HG03095 (cell line): ENCODE measurements at regions not wholly inside any gene's neighbourhood (a gene's known extent, or its start where the extent isn't known, plus 50 kb on each side); places are given as distances from the start of the nearest gene placed in this dataset.

Experiments
- ATAC-seq: cut with Tn5 transposase; IDR thresholded peaks from one replicate; pipeline ENCODE4 v1.9.1; 2021; ENCODE audit warnings: moderate library complexity; ENCODE audit not compliant: unreplicated experiment

DNA sequence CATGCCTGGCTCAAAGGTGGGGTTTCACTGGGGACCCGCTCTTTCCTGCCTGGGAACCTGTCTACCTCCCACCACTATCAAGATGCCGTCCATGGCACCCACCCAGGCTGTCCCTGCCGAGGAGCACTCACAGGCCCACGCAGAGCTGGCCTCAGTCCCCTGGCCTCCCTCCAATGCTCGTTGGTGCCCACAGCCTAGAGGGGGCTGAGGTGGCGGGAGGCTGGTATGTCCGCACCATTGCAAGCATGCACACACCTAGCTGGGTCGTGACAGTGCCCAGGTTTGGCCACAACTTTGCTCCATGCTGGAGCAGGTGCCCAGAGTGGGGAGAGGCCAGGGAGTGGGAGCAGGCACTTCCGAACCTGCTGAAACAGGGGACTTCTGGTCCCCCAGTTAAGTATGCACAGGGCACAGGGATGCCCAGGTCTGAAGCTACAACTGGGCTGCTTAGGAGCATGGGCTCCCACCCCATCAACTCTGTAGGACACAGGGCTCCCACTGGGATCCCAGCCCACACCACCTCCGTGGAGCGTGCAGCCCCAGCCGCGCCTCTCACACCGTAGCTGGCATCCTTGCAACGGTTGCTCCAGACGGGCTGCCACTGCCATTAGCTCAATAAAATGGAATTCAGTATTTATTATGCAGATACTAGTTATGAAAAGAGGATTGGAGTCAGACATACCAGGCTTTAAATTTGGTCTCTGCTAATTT is 1376.1 kb upstream of the TENM3 start:
- no peak for ATAC-seq

DNA sequence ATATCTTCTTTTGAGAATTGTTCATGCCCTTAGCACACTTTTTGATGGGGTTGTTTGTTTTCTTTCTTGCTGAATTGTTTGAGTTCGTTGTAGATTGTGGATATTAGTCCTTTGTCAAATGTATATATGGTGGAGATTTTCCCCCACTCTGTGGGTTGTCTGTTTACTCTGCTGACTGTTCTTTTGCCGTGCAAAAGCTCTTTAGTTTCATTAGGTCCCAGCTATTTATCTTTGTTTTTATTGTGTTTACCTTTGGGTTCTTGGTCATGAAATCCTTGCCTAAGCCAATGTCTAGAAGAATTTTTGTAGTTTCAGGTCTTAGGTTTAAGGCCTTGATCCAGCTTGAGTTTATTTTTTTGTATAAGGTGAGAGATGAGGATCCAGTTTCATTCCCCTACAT is 1372.6 kb upstream of the TENM3 start:
- no peak for ATAC-seq

DNA sequence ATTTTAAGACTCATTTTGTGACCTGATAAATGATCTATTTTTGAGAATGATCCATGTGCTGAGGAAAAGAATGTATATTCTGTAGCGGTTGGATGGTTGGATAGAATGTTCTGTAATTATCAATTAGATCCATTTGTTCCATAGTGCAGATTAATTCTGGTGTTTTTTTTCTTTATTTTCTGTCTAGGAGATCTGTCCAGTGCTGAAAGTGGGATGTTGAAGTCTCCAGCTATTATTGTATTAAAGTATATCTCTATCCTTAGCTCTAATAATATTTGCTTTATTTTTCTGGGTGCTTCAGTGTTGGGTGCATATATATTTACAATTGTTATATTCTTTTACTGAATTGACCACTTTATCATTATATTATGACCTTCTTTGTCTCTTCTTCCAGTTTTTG is 1344.9 kb upstream of the TENM3 start:
- ATAC-seq: no peak

DNA sequence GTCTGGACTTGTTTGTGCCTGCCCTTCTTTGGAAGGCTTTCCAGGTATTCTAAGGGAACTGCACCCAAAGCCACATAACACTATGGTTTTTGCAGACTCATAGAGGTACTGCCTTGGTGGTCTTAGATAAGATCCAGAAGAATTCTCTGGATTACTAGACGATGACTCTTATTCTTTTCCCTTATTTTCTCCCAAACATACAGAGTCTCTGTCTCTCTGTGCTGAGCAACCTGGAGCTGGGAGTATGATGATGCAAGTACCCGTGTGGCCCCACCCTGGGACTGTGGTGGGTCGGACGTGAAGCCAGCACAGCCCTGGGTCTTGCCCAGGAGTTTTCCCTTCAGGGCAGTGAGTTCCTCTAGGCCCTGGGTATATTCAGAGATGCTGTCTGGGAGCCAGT is 1342.4 kb upstream of the TENM3 start:
- ATAC-seq: no peak

DNA sequence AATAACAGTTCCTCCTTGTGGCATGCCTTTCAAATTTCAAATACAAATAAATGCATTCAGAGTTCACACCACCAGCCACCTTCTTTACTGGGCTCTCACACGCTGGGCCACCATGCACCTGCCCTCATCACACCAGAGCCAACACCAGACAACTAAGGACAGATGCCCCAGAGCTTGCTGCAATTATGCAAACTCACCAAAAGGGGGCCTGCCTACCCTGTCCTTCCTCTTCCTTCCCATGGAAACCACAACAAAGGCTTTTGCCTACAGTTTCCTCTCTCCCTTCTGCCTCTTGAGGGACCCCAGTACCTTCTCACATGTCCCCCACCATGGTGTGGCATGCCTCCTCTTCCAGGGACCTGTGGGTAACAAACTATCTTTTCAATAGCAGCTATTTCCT is 1333.9 kb upstream of the TENM3 start:
- no peak for ATAC-seq

DNA sequence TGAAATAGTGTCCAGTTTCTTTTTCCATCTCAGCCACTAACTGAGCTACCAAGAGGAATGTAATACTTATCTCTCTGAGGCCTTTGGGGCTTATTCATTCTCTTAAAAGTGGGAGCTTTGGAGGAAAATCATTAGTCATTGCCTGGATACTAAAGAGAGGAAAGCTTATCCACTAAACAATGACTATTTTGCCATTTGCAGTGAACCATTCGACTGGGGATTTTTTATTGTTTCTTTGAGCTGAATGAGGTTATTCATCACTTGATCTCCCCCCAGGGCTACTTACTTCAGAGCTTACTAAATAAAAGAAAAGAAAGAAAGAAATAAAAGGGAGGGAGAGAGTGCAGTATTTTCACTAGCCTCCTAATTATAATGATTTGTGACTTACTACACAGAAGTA is 1329.5 kb upstream of the TENM3 start:
- ATAC-seq: no peak

DNA sequence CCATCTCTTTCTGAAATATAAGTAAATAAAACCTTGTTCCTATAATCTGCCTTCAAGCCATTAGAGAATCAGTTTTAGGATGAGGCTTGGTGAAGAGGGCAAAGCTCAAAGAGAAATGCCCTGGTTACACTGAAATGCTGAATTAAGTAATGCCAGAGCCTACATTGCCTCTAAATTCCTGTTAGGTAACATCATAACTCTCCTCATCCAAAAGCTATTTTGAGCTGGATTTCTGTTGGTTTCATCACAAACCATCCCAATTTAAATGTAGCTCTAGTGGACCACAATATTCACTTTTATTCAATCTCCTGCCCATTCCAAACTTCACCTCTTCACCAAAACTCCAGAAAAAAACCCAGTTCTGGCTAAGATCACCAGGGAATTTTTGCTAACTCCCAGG is 1319.7 kb upstream of the TENM3 start:
- no peak for ATAC-seq

DNA sequence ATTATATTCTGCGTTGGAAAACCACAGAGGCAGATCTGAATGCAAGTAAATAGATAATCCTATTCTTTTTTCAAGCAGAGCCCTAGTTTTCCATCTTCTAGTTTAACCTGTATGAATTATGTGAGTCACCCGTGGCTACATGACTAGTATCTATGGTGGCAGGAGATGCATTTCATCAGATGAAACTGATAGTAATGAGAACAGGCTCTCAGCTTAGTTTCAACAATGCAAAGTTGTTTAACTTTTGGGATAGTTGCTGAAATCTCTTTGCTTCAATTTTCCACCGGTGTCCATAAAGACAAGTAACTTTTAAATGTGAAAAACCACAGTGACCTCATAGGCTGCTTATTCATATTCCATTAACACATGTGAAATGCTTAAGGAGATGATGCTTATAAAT is 1317.4 kb upstream of the TENM3 start:
- ATAC-seq: no peak

DNA sequence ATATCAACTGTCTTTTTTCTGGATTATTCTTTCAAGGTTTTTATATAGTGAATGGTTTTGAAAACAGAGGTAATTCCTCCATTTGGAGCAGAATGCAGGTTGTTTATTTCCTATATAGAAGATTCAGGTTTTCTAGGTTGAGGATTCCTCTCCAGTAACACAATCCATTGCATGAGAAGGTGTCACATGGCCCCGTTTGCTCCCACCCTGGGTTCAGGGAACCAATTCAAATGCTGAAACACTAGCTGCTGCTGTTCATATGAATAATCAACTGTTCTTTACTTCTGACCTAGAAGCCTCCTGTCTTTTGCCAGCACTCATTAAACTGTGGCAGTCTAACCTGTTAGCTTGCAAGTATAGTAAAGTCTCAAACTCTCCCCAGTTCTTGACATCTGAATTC is 1316.9 kb upstream of the TENM3 start:
- no peak for ATAC-seq

DNA sequence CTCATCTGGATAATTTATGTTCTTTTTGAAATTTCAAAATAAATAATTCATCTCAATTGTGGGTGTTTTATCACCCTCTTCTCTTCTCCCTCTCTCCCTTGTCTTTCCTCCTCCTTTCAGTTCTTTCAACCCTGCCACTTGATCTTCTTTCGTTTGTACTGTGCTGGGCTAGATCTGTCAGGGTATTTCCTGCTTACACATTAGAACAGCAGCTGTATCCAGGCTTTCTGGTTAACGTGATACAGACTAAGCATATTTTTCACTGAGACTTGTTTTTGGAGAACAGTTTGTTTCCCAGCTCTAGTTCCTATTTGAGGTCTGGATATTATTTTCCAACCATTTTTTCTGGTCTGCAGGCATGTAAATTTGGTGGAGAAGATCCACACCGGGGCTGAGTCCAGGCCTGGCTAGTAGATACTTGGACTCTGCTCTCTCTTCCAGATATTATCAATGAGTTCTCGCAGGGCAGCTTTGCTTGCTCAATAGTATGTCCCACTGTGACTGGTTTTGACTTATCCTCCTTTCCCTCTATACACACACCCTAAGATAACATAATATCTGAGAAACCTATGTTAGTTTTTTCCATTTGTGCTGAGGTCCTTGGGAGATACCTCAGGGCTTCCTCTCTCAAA is 1310.7 kb upstream of the TENM3 start:
- no peak for ATAC-seq

DNA sequence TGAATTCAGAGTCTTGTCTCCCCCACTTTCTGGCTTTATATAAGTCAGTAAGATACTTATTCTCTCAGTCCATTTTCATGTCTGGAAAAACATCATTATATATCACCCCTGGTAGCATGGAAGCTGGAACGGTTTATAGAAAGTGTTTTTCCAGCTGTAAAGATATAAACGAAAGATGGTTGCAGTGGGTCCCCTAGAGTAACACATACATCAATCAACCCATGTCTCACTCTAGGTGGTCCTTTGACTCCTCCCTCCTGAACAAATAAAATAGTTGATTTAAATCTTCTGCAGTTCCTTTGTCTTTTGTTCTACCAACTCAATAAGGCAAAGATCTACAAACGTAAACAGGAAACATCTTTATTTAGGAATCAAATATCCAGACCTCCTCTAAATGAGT is 1306.1 kb upstream of the TENM3 start:
- no peak for ATAC-seq

DNA sequence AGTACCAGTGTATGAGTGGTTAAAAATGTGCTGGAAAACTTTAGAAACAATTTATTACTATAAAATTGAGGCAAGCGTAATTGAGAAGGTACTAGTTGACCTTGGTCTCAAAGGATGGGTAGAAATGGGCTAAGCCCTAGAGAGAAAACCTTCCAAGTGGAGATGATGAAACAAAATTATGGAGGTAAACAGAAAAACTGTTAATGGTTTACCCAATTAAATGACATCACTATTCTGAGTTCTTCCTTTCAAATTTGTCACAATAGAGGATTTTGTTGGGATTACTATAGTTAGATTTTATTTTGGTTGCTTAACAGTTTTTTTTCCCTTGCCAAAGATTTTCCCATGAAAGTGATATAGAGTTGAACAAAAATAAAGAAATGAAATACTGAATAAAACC is 1302.5 kb upstream of the TENM3 start:
- ATAC-seq: no peak

DNA sequence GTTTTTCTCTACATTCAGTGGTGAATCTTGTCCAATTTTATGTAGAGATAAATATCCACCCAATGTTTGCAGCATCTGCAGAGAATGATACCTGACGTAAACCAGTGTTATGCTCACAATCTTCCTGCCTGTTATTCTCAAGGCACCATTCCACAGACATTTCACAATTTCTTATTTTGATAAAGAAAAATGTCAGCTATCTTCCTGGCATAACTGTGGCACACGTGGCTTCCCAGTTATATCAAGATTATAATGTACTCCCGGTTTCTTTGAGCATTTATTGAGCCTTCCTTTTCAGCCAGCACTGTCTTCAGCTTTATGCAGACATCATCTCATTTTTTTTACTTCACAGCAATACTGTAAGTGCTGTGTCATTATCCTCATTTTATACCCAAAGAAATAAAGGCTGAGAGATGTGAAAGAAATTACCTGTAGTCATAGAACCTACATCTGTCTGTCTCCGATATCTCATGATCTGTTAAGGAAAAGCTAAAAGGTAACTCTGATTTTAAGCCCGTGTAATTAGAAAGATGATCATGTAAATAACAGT is 1300.8 kb upstream of the TENM3 start:
- no peak for ATAC-seq

DNA sequence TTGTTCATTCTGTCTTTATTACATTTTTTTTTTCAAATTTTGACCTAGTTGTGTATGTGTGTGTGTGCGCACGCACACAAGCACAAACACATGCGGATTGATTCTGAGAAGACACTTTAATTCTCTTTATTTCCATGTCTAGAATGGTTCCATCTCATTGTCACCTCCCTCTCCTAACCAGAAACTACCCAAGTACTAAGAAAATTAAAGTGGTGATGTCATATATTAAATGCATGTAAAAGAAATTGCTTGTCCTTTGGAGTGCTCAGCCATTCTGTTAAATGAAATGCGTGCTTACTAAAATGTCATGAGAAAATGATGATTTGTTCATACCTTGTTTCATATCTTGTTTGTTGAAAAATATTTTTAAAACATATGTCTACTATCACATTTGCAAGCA is 1297.0 kb upstream of the TENM3 start:
- no peak for ATAC-seq

DNA sequence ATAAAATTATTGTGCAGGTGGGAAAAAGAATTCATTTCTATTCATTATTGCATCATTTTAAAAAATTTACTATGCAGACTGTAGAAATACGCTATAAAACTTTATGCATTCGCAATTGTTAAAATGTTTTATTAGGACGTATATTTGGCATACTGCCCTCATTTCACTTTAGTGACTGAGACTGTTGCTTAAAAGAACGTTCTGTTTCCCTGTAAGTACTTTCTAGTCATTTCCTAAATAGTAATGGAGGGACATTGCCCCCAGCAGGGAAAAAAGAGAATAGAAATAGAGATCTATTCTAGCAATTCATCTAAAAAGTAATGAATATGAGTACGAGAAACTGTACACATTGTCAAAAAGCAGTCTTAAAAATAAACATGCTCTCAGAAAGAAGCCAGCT is 1295.8 kb upstream of the TENM3 start:
- no peak for ATAC-seq

DNA sequence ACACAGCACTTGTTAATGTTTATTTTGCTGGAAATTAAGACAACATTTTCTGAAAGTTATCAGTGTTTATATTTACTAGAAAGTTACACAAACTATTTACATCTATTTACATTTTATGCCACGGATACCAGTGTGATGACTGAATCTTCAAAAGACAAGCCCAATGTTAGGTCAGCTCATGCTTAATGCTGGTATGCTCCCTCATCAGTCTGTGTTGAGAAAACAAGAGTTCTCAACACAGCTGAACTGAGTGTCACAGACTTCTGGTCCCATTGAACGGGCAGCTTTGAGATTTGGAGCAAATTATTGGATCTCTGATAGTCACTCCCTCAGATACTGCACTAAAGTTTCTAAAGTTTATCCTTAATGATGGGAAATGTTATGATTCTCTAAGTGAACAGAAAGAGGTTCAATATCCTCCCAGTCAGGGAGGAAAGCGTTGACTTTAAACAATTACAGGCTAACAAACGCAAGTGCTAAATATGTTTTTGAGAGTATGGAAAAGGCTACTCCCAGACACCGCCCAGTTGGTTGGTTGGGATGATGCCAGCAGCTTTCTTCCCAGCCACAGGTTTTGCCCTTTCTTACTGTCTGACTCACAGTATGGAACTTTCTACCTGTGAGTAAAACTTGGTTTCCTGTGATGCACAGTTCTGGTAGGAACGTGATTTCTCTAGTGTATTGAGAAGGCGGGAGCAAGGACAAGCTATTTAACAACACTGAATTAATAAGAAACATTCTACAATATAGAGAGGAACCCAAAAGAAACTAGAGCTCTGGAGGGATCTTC is 1293.6 kb upstream of the TENM3 start:
- no peak for ATAC-seq

DNA sequence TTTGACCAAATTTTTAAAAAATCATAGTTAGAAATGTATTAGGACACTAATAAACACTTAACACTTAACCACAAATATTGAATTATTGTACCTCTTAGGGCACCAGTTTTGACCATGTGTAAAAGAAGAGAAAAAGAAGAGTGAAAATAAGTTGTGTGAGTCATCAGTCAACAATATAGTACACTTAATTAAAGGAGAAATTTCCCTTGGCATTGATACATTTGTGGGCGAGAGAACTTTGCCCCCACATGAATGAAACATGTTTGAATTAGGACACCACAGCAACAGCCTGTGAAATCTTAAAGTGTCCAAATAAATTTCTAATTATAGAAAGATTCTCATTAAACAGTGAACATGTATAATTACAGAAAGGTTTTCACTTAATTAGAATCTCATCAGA is 1292.8 kb upstream of the TENM3 start:
- no peak for ATAC-seq

DNA sequence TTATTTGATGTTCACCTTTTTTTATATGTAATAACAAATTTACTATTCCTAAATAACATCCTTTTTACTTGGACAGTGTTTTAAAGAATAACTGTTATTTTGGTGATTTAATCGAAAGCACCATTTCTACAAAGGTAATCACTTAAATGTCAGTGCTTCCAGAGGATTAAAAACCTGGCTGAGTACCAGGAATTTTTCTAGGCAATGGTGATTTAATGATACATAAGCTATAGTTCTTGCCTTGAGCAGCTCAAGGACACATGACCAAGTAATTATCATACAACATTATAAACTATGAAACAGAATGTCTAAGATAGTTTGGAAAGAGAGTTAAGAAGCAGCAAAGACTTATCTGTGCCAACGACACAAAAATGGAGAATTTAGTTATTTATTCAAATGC is 1291.9 kb upstream of the TENM3 start:
- no peak for ATAC-seq

DNA sequence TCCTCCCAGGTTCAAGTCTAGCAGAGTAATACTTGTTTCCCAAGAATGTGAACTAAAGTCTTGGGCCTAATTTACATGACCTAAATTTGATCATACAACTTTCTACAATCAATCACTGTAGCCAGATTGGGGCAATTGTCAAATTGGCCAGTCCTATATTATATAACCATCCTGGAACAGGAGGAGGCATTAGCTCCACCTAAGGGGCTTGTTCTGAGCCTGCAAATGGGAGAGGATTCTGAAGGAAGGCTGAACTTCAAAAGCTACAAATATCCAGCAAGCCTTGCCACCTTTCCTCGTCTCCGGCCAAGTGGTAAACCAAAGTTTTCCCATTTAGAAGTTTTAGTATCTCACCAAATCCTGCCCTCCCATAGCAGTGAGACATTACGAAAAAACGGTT is 1289.6 kb upstream of the TENM3 start:
- no peak for ATAC-seq

DNA sequence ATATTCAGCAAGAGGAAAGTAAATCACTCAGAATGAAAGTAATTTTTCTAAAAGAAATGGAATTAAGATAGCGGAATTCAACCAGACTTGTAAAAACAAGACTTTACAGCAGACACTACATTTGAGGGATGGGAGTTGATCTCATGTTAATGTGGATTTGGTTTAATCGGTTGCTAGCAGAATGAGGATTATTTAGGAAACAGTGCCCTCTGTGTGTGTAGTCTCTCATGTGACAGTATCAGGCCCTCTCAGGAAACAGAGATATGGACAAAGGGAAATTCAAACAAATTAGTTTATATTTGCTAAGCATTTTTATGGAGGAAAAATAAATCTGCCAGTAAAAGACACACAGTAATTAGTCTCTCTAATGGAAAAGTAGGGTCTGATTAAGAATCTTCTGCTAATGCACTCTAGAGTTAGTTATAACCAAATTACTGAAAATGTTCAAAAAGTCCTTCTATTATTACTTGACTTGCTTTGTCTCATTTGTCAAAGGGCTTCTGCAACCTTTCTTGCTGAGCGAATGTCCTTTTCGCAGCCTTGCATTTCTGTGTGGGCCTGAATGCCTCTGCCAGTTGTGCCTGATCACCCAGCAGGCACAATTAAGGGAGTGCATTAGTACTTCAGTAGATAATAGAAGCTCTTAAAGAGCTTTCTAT is 1282.3 kb upstream of the TENM3 start:
- ATAC-seq: no peak

DNA sequence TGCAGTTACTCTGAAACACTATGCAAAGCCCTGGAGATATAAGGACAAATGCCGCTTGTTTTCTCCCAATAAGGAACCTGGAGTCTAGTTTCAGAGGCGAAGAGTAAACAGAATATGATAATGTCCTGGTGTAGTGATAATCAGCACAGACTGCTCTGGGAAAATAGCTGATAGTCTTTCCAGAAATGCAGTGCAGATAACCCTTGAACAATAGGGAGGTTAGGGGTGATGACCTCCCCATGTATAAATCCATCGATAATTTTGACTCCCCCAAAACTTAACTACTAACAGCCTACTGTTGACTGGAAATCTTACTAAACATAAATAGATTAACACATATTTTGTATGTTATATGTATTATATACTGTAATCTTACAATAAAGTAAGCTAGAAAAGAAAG is 1280.9 kb upstream of the TENM3 start:
- no peak for ATAC-seq
